Transverse colon (tissue), 4 donors: ENCODE measurements at regions not wholly inside any gene's neighbourhood (a gene's known extent, or its start where the extent isn't known, plus 50 kb on each side); places are given as distances from the start of the nearest gene placed in this dataset.
"Not testable (repeated sequence)": the region's sequence is repeated elsewhere in the genome, so short reads cannot be mapped to it uniquely, and the experiment has no call there.

Source experiments
- DNase-seq: peaks from one replicate; pipeline ENCODE4 v3.0.0-alpha.2; 2019
- H3K27ac ChIP-seq, 4 donors: fragments of 200-600 bp; sonication (generic); 2 replicates each; pipeline ENCODE4 v1.5.1; 2016 to 2018; ENCODE audit warnings: inconsistent platforms in 4 of 4
- H3K27me3 ChIP-seq: fragments of 200-600 bp; sonication (generic); 2 replicates; pipeline ENCODE4 v1.5.1; 2017; ENCODE audit warnings: inconsistent platforms
- H3K36me3 ChIP-seq, 4 donors: fragments of 200-600 bp; sonication (generic); 2 replicates each; pipeline ENCODE4 v1.5.1; 2017 to 2019; ENCODE audit warnings: inconsistent platforms in 4 of 4
- H3K4me1 ChIP-seq, 4 donors: fragments of 200-600 bp; sonication (generic); 2 replicates each; pipeline ENCODE4 v1.5.1; 2017 to 2020; ENCODE audit warnings: inconsistent platforms in 4 of 4
- H3K4me3 ChIP-seq, 4 donors: fragments of 200-600 bp; sonication (generic); 1 replicate in 1 of 4; 2 replicates in 3 of 4; pipeline versions ENCODE4 v1.5.1 to v1.6.1; 2017 to 2019; ENCODE audit warnings: inconsistent platforms in 4 of 4
- H3K9me3 ChIP-seq, 2 donors: fragments of 200-600 bp; sonication (generic); 2 replicates each; pipeline ENCODE4 v1.5.1; 2017 to 2019; ENCODE audit warnings: inconsistent platforms in 2 of 2
- EP300 ChIP-seq: sonication (generic); formaldehyde crosslinking; IDR thresholded peaks from one replicate; pipeline ENCODE4 v1.6.1; 2017; ENCODE audit warnings: antibody characterized with exemption, low read depth
- POLR2A ChIP-seq: fragments of 450-650 bp; IDR thresholded peaks from one replicate; pipeline ENCODE4 v1.6.1; 2016; ENCODE audit warnings: antibody characterized with exemption, mild to moderate bottlenecking, moderate library complexity
- POLR2AphosphoS5 ChIP-seq, 3 donors: sonication (generic); formaldehyde crosslinking; IDR thresholded peaks; one replicate each; pipeline ENCODE4 v1.6.1; 2016; ENCODE audit warnings: antibody characterized with exemption in 3 of 3
- WGBS, 2 donors: methylation state at CpG; one replicate each; pipeline ENCODE4 v1.1.5; 2018; ENCODE audit warnings: low coverage in 1 of 2; 5-methylcytosine and 5-hydroxymethylcytosine counted together
- in situ Hi-C, 4 donors: fragments of 200-750 bp; cut with MboI; loops; one replicate each; pipeline versions ENCODE4 v1.15.0 to v1.15.1; 2017; ENCODE audit warnings: low sequenced_read_pairs in 3 of 4, low pct_ligation_motif_present in 1 of 4, low pct_unique_long_range_greater_than_20kb in 1 of 4
- intact Hi-C: fragments of 100-400 bp; cut with DNase I; formaldehyde crosslinking; loops from one replicate; pipeline ENCODE4 v1.15.1; 2023; ENCODE audit warnings: low total_unique reads
- TF ChIP-seq, protein P1 (sequence below), 5 experiments: fragments of 200-600 bp in 3 of 5; fragments of 450-650 bp in 2 of 5; sonication (generic) in 3 of 5; IDR thresholded peaks; 1 replicate in 2 of 5; 2 replicates in 3 of 5; pipeline ENCODE4 v1.5.1; 2016 to 2017; ENCODE audit warnings: antibody characterized with exemption in 5 of 5, inconsistent platforms in 3 of 5, mild to moderate bottlenecking in 2 of 5, moderate library complexity in 1 of 5

DNA sequence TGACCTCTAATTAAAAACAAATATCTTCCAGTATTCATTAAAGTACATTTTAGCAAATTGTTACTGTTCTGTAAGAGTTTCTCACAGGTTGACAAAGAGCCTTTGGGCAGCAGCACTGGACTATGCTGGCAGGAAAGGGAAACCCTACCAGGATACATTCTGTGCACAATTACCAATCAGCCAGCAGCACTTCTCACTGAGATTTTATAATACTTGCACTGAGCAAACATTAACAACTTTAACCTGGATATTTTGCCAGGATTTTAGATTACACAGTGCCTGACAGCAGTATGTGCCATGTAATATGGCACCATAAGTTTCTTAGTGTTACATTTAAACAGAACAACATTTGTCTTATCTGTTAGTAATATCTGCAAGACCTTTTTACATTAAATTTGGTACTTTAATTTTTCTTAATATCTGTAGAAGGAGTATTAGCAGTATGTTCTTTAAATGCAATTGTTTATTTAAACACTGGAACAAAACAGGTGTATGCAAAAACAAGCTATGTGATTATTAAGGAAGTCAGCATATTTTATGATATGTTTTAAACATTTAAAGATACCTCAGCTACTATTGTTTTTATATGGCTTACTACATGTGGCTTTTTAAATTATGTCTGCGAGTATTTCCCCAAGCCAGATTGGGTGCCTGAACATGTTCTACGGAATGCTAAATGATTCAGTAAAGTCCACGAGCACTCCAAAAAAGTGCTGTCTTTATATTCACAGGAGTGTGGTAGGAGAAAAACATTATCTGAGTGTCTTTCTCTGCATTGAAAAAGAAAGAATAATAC lies 699.0 kb upstream of the LUZP2 start:
- Histone ChIP-seq H3K27me3 (no peaks in the 10 kb centered on the region), H3K4me3 (no peak overlapping the region), H3K36me3 (no peaks in the 10 kb centered on the region), H3K9me3 (no peaks in the 10 kb centered on the region), H3K4me1 (peaks cover 0 to 21% (median 7%) of the 10 kb centered on the region in 4 donors), H3K27ac (peak overlapping the region; percentile 25 to 54 (median 41))
- intact Hi-C loops (no loop called here), in situ Hi-C loops (no loop called here)
- peak; percentile 23 for DNase-seq
- TF ChIP-seq EP300 (no peak), POLR2AphosphoS5 (IDR thresholded peaks at IDR 0.05) (peak in 1 of 3 donors; percentile 8)
- 35 to 37% methylated on average over 3 of the region's 3 CpGs for WGBS, 2 donors

DNA sequence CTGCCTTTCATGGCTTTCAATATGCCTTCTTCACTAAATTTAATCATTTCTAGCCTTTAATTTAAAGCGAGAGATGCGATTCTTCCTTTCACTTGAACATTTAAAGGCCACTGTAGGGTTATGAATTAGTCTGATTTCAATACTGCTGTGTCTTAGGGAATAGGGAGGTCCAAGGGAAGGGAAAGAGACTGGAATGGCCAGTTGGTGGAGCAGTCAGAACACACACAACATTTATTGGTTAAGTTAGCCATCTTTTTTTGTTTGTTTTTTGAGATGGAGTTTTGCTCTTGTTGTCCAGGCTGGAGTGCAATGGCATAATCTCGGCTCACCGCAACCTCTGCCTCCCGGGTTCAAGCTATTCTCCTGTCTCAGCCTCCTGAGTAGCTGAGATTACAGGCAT lies 662.5 kb upstream of the LUZP2 start:
- DNase-seq, H3K27me3 ChIP-seq, H3K4me1 ChIP-seq, H3K9me3 ChIP-seq, intact Hi-C loops, H3K27ac ChIP-seq, H3K36me3 ChIP-seq, H3K4me3 ChIP-seq, in situ Hi-C loops: not testable (repeated sequence)
- WGBS, 2 donors: 89 to 92% methylated on average over 5 of the region's 5 CpGs

DNA sequence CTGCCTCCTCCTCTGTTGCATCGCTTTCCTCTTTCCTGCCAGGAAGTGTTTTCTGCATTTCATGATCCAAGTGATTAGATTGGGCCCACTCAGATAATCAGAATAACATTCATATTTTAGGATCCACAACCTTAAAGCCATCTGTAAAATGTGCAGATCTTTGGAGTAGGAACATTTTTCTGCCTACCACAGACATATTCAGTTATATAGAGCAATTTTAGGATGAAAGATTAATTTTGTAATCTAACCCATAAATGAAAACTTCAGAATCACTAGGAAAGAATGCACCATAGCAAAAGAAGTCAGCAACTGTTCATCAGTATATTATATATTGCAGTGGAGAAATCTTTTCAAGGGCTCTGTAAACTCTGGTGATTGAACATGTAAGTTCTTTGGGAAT lies 659.9 kb upstream of the LUZP2 start:
- WGBS, 2 donors: 67 to 88% methylated on average over 1 of the region's 1 CpG
- in situ Hi-C loops (no loop called here), intact Hi-C loops (no loop called here)
- no peaks in the 10 kb centered on the region for H3K27me3 ChIP-seq
- DNase-seq: no peak
- TF ChIP-seq, protein P1, sequence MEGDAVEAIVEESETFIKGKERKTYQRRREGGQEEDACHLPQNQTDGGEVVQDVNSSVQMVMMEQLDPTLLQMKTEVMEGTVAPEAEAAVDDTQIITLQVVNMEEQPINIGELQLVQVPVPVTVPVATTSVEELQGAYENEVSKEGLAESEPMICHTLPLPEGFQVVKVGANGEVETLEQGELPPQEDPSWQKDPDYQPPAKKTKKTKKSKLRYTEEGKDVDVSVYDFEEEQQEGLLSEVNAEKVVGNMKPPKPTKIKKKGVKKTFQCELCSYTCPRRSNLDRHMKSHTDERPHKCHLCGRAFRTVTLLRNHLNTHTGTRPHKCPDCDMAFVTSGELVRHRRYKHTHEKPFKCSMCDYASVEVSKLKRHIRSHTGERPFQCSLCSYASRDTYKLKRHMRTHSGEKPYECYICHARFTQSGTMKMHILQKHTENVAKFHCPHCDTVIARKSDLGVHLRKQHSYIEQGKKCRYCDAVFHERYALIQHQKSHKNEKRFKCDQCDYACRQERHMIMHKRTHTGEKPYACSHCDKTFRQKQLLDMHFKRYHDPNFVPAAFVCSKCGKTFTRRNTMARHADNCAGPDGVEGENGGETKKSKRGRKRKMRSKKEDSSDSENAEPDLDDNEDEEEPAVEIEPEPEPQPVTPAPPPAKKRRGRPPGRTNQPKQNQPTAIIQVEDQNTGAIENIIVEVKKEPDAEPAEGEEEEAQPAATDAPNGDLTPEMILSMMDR (IDR thresholded peaks at IDR 0.05): no peak
- no peak for TF ChIP-seq POLR2A
- no peak for TF ChIP-seq EP300
- no peak for TF ChIP-seq POLR2AphosphoS5 (IDR thresholded peaks at IDR 0.05)
- no peak overlapping the region for H3K4me3 ChIP-seq
- H3K27ac ChIP-seq: no peak overlapping the region
- H3K4me1 ChIP-seq: no peaks in the 10 kb centered on the region
- no peaks in the 10 kb centered on the region for H3K36me3 ChIP-seq
- H3K9me3 ChIP-seq: no peaks in the 10 kb centered on the region

DNA sequence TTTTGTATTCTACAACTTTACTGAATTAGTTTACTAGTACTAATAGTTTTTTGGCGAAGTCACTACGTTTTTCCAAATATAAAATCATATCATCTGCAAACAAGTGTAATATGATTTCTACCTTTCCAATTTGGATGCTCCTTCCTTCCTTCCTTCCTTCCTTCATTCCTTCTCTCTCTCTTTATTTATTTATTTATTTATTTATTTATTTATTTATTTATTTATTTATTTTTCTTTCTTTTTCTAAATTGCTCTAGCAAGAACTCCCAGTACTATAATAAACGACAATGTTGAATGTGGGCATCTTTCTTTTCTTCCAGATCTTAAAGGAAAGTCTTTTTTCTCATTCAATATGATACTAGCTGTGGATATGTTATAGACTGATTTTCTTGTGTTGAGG lies 656.0 kb upstream of the LUZP2 start:
- intact Hi-C loops (no loop called here), in situ Hi-C loops (no loop called here)
- Histone ChIP-seq H3K27me3 (no peaks in the 10 kb centered on the region), H3K36me3 (no peaks in the 10 kb centered on the region), H3K27ac (no peak overlapping the region), H3K4me1 (no peaks in the 10 kb centered on the region), H3K9me3 (no peaks in the 10 kb centered on the region), H3K4me3 (no peak overlapping the region)
- 89 to 90% methylated on average over 3 of the region's 3 CpGs for WGBS, 2 donors
- no peak for TF ChIP-seq POLR2A
- TF ChIP-seq, protein P1 (IDR thresholded peaks at IDR 0.05): no peak
- no peak for TF ChIP-seq POLR2AphosphoS5 (IDR thresholded peaks at IDR 0.05)
- no peak for TF ChIP-seq EP300
- DNase-seq: no peak

DNA sequence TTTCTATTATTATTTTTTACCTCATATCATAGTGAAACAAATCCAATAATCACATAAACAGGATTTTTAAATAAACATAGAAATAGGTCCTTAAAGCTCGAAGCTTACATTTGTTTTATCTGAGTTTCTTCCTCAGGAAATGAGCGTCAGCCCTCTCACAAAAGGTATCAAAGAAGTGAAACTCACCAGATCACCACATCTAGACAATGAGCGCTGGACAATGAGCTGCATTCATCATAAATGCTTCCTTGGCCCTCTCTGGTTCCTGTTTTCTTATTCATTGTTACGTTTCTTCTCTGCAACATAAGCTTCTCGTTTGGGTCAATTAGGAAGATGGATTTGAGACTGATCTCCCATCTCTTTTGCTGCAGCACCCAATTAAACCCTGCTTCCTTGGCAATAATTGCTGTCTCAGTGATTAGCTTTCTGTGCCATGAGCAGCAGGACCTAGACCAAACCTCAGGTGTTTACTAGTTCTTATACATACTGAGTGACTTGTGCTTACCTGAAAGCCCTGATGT lies 649.9 kb upstream of the LUZP2 start:
- TF ChIP-seq POLR2A: no peak
- in situ Hi-C loops: no loop called here

More for the DNA sequence above, 649.9 kb upstream of the LUZP2 start:
- H3K27ac ChIP-seq: no peak overlapping the region
- WGBS, 2 donors: 65 to 86% methylated on average over 4 to 5 of the region's 5 CpGs
- no peaks in the 10 kb centered on the region for H3K4me1 ChIP-seq
- no peaks in the 10 kb centered on the region for H3K9me3 ChIP-seq
- no peaks in the 10 kb centered on the region for H3K27me3 ChIP-seq
- intact Hi-C loops: no loop called here
- DNase-seq: no peak
- no peaks in the 10 kb centered on the region for H3K36me3 ChIP-seq
- H3K4me3 ChIP-seq: no peak overlapping the region
